Transverse colon (tissue), 4 donors: ENCODE measurements at regions not wholly inside any gene's neighbourhood (a gene's known extent, or its start where the extent isn't known, plus 50 kb on each side); places are given as distances from the start of the nearest gene placed in this dataset.

Experiments used
- DNase-seq: peaks from one replicate; pipeline ENCODE4 v3.0.0-alpha.2; 2019
- H3K27ac ChIP-seq, 4 donors: fragments of 200-600 bp; sonication (generic); 2 replicates each; pipeline ENCODE4 v1.5.1; 2016 to 2018; ENCODE audit warnings: inconsistent platforms in 4 of 4
- H3K27me3 ChIP-seq: fragments of 200-600 bp; sonication (generic); 2 replicates; pipeline ENCODE4 v1.5.1; 2017; ENCODE audit warnings: inconsistent platforms
- H3K36me3 ChIP-seq, 4 donors: fragments of 200-600 bp; sonication (generic); 2 replicates each; pipeline ENCODE4 v1.5.1; 2017 to 2019; ENCODE audit warnings: inconsistent platforms in 4 of 4
- H3K4me1 ChIP-seq, 4 donors: fragments of 200-600 bp; sonication (generic); 2 replicates each; pipeline ENCODE4 v1.5.1; 2017 to 2020; ENCODE audit warnings: inconsistent platforms in 4 of 4
- H3K4me3 ChIP-seq, 4 donors: fragments of 200-600 bp; sonication (generic); 1 replicate in 1 of 4; 2 replicates in 3 of 4; pipeline versions ENCODE4 v1.5.1 to v1.6.1; 2017 to 2019; ENCODE audit warnings: inconsistent platforms in 4 of 4
- H3K9me3 ChIP-seq, 2 donors: fragments of 200-600 bp; sonication (generic); 2 replicates each; pipeline ENCODE4 v1.5.1; 2017 to 2019; ENCODE audit warnings: inconsistent platforms in 2 of 2
- EP300 ChIP-seq: sonication (generic); formaldehyde crosslinking; IDR thresholded peaks from one replicate; pipeline ENCODE4 v1.6.1; 2017; ENCODE audit warnings: antibody characterized with exemption, low read depth
- POLR2A ChIP-seq: fragments of 450-650 bp; IDR thresholded peaks from one replicate; pipeline ENCODE4 v1.6.1; 2016; ENCODE audit warnings: antibody characterized with exemption, mild to moderate bottlenecking, moderate library complexity
- POLR2AphosphoS5 ChIP-seq, 3 donors: sonication (generic); formaldehyde crosslinking; IDR thresholded peaks; one replicate each; pipeline ENCODE4 v1.6.1; 2016; ENCODE audit warnings: antibody characterized with exemption in 3 of 3
- WGBS, 2 donors: methylation state at CpG; one replicate each; pipeline ENCODE4 v1.1.5; 2018; ENCODE audit warnings: low coverage in 1 of 2; 5-methylcytosine and 5-hydroxymethylcytosine counted together
- in situ Hi-C, 4 donors: fragments of 200-750 bp; cut with MboI; loops; one replicate each; pipeline versions ENCODE4 v1.15.0 to v1.15.1; 2017; ENCODE audit warnings: low sequenced_read_pairs in 3 of 4, low pct_ligation_motif_present in 1 of 4, low pct_unique_long_range_greater_than_20kb in 1 of 4
- intact Hi-C: fragments of 100-400 bp; cut with DNase I; formaldehyde crosslinking; loops from one replicate; pipeline ENCODE4 v1.15.1; 2023; ENCODE audit warnings: low total_unique reads
- TF ChIP-seq, protein P1 (sequence below), 5 experiments: fragments of 200-600 bp in 3 of 5; fragments of 450-650 bp in 2 of 5; sonication (generic) in 3 of 5; IDR thresholded peaks; 1 replicate in 2 of 5; 2 replicates in 3 of 5; pipeline ENCODE4 v1.5.1; 2016 to 2017; ENCODE audit warnings: antibody characterized with exemption in 5 of 5, inconsistent platforms in 3 of 5, mild to moderate bottlenecking in 2 of 5, moderate library complexity in 1 of 5

DNA sequence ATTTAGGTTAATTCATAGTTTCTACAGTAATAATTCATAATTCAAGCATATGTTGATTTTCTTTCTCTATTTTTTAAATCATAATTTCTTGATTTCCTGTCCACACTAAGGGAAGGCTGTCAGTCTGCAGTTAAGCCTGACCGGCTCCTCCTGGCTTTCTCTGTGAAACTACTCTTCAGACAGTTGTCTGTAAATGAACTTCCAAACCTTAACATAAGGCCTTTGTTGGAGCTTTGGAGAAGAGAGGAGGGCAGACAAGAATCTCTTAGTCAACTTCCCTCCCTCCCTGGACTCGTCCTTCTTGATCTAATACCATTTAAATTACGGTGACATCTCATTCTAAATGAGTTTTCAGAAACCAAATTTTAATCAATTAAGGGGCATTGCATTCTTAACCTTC is 404.1 kb upstream of the ST6GAL2 start:
- H3K27me3 ChIP-seq = no peaks in the 10 kb centered on the region
- DNase-seq = no peak
- no peak overlapping the region for H3K27ac ChIP-seq
- H3K4me3 ChIP-seq = no peak overlapping the region
- H3K4me1 ChIP-seq = no peaks in the 10 kb centered on the region
- H3K36me3 ChIP-seq = no peaks in the 10 kb centered on the region
- in situ Hi-C loops (no loop called here), intact Hi-C loops (no loop called here)
- no peaks in the 10 kb centered on the region for H3K9me3 ChIP-seq
- TF ChIP-seq POLR2AphosphoS5 (IDR thresholded peaks at IDR 0.05) (no peak), EP300 (no peak), POLR2A (no peak)
- TF ChIP-seq, protein P1, sequence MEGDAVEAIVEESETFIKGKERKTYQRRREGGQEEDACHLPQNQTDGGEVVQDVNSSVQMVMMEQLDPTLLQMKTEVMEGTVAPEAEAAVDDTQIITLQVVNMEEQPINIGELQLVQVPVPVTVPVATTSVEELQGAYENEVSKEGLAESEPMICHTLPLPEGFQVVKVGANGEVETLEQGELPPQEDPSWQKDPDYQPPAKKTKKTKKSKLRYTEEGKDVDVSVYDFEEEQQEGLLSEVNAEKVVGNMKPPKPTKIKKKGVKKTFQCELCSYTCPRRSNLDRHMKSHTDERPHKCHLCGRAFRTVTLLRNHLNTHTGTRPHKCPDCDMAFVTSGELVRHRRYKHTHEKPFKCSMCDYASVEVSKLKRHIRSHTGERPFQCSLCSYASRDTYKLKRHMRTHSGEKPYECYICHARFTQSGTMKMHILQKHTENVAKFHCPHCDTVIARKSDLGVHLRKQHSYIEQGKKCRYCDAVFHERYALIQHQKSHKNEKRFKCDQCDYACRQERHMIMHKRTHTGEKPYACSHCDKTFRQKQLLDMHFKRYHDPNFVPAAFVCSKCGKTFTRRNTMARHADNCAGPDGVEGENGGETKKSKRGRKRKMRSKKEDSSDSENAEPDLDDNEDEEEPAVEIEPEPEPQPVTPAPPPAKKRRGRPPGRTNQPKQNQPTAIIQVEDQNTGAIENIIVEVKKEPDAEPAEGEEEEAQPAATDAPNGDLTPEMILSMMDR (IDR thresholded peaks at IDR 0.05) = no peak
- WGBS, 2 donors = 69 to 79% methylated on average over 3 of the region's 3 CpGs

DNA sequence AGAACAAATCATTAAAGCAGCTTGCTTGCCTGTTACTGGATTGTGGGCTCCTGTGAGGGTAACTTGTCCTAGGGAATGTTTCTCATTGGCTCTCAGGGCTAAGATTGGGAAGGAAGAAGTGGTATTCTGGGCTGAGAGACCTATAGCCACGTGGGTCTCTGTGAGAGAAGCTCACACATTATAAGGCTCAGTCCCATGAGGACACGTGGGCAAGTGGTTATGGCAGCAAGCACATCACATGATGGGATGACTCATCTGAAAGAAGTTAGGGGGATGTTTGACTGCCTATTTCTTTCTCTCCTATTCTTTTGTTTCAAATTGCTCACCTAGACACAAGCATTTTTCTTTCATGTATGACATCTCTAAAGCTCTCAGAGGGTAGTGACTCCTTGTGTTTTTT is 418.0 kb upstream of the ST6GAL2 start:
- in situ Hi-C loops = no loop called here
- no peak for DNase-seq

DNA sequence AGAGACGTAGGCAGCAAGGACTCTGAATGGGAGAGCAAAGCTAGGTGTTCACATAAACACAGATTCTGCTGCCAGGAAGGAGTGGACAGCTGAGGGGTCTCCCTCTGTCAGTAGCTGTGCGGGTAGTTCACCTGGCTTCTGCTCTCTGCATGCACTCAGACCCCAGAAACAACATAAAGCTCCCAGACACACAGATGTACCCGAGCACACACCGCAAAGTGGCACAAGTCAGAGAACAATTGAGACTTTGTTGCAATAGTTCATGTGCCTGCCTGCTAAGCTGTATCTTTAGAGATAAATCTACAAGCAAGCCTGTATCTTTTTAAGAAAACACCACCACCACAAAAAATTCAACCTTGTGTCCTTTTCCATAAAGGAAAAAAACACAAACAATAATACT is 420.0 kb upstream of the ST6GAL2 start:
- H3K36me3 ChIP-seq = no peaks in the 10 kb centered on the region
- no peak for DNase-seq
- 67 to 70% methylated on average over 2 to 4 of the region's 4 CpGs for WGBS, 2 donors
- in situ Hi-C loops (no loop called here), intact Hi-C loops (no loop called here)
- H3K27me3 ChIP-seq = no peaks in the 10 kb centered on the region
- TF ChIP-seq POLR2AphosphoS5 (IDR thresholded peaks at IDR 0.05) = no peak
- TF ChIP-seq POLR2A = no peak
- TF ChIP-seq, protein P1 (IDR thresholded peaks at IDR 0.05) = no peak
- TF ChIP-seq EP300 = no peak
- no peak overlapping the region for H3K27ac ChIP-seq
- no peaks in the 10 kb centered on the region for H3K4me1 ChIP-seq
- no peaks in the 10 kb centered on the region for H3K9me3 ChIP-seq
- no peak overlapping the region for H3K4me3 ChIP-seq

More for the DNA sequence above, 418.0 kb upstream of the ST6GAL2 start:
- no peak overlapping the region for H3K4me3 ChIP-seq
- no peaks in the 10 kb centered on the region for H3K27me3 ChIP-seq
- intact Hi-C loops = no loop called here
- TF ChIP-seq EP300 = no peak
- TF ChIP-seq, protein P1 (IDR thresholded peaks at IDR 0.05) = no peak
- no peak for TF ChIP-seq POLR2AphosphoS5 (IDR thresholded peaks at IDR 0.05)
- TF ChIP-seq POLR2A = no peak
- H3K9me3 ChIP-seq = no peaks in the 10 kb centered on the region
- WGBS, 2 donors = 23 to 28% methylated on average over 2 of the region's 2 CpGs
- H3K27ac ChIP-seq = no peak overlapping the region
- H3K4me1 ChIP-seq = no peaks in the 10 kb centered on the region
- H3K36me3 ChIP-seq = no peaks in the 10 kb centered on the region

DNA sequence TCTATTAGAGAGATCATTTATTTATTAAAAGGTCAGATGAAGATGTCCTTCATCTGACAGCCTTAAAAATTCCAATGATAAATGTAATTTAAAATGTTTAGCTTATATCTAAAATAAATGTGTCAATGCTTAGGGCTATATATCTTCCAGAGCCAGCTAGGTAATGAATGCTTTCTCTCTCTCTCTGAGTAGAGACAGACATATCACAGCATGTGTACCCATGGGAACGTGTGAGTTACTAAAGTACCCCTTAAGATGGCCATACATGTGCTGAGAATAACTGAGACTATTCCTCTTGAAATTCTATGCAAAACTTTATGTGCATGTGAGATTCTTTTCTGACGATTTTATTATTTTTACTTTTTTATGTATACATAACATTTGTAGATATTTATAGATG is 420.9 kb upstream of the ST6GAL2 start:
- no peaks in the 10 kb centered on the region for H3K9me3 ChIP-seq
- TF ChIP-seq POLR2A = no peak
- TF ChIP-seq EP300 = no peak
- TF ChIP-seq, protein P1 (IDR thresholded peaks at IDR 0.05) = no peak
- TF ChIP-seq POLR2AphosphoS5 (IDR thresholded peaks at IDR 0.05) = no peak
- intact Hi-C loops (no loop called here), in situ Hi-C loops (no loop called here)
- H3K4me3 ChIP-seq = no peak overlapping the region
- H3K36me3 ChIP-seq = no peaks in the 10 kb centered on the region
- H3K27me3 ChIP-seq = no peaks in the 10 kb centered on the region
- WGBS, 2 donors = 53 to 61% methylated on average over 2 of the region's 2 CpGs
- no peaks in the 10 kb centered on the region for H3K4me1 ChIP-seq
- no peak for DNase-seq
- no peak overlapping the region for H3K27ac ChIP-seq
